Uterus (tissue), 3 donors: ENCODE measurements at regions not wholly inside any gene's neighbourhood (a gene's known extent, or its start where the extent isn't known, plus 50 kb on each side); places are given as distances from the start of the nearest gene placed in this dataset.

Experiments used
- DNase-seq, 2 donors: peaks; one replicate each; pipeline ENCODE4 v3.0.0-alpha.2; 2019 to 2020
- H3K27ac ChIP-seq, 2 donors: fragments of 200-600 bp; sonication (generic); 1 replicate in 1 of 2; 2 replicates in 1 of 2; pipeline ENCODE4 v1.5.1; 2016 to 2018
- H3K27me3 ChIP-seq, 2 donors: fragments of 200-600 bp; sonication (generic); one replicate each; pipeline ENCODE4 v1.5.1; 2018 to 2019; ENCODE audit warnings: control low read depth in 1 of 2
- H3K36me3 ChIP-seq, 2 donors: fragments of 200-600 bp; sonication (generic); one replicate each; pipeline ENCODE4 v1.5.1; 2019; ENCODE audit warnings: control low read depth in 1 of 2
- H3K4me1 ChIP-seq, 2 donors: fragments of 200-600 bp; sonication (generic); one replicate each; pipeline ENCODE4 v1.5.1; 2018 to 2019; ENCODE audit warnings: control low read depth in 1 of 2
- H3K4me3 ChIP-seq, 2 donors: fragments of 200-600 bp; sonication (generic); 1 replicate in 1 of 2; 2 replicates in 1 of 2; pipeline ENCODE4 v1.5.1; 2018 to 2019; ENCODE audit warnings: mild to moderate bottlenecking in 1 of 2
- H3K9me3 ChIP-seq, 2 donors: fragments of 200-600 bp; sonication (generic); one replicate each; pipeline ENCODE4 v1.5.1; 2019; ENCODE audit warnings: control low read depth in 1 of 2
- CTCF ChIP-seq, 4 experiments: fragments of 200-600 bp in 2 of 4; fragments of 450-650 bp in 2 of 4; sonication (generic) in 2 of 4; IDR thresholded peaks; one replicate each; pipeline ENCODE4 v1.5.1; 2016 to 2019; ENCODE audit warnings: antibody characterized with exemption in 4 of 4, mild to moderate bottlenecking in 2 of 4, moderate library complexity in 1 of 4
- POLR2A ChIP-seq, 2 donors: fragments of 450-650 bp; IDR thresholded peaks; one replicate each; pipeline ENCODE4 v1.6.1; 2016; ENCODE audit warnings: antibody characterized with exemption in 2 of 2, mild to moderate bottlenecking in 1 of 2, moderate library complexity in 1 of 2
- intact Hi-C: fragments of 100-400 bp; cut with DNase I; formaldehyde crosslinking; loops from one replicate; pipeline ENCODE4 v1.15.1; 2023; ENCODE audit warnings: low total_unique reads
- donor health status: DM: yes; HTN: yes; CAD: no.

GRCh38 chr4:181821039-181822004 lies 421.9 kb upstream of the TENM3 start:
- intact Hi-C loops: no loop called here
- DNase-seq: no peak
- H3K4me1 ChIP-seq: no peaks in the 10 kb centered on the region
- no peaks in the 10 kb centered on the region for H3K27me3 ChIP-seq
- no peak overlapping the region for H3K4me3 ChIP-seq
- no peaks in the 10 kb centered on the region for H3K36me3 ChIP-seq
- H3K9me3 ChIP-seq: no peaks in the 10 kb centered on the region
- TF ChIP-seq POLR2A (IDR thresholded peaks at IDR 0.05) (no peak), CTCF (IDR thresholded peaks at IDR 0.05) (no peak)
- no peak overlapping the region for H3K27ac ChIP-seq

GRCh38 chr4:181822005-181822375 lies 421.2 kb upstream of the TENM3 start:
- TF ChIP-seq POLR2A (IDR thresholded peaks at IDR 0.05) (no peak), CTCF (IDR thresholded peaks at IDR 0.05) (no peak)
- Histone ChIP-seq H3K27me3 (no peaks in the 10 kb centered on the region), H3K27ac (no peak overlapping the region), H3K36me3 (no peaks in the 10 kb centered on the region), H3K4me3 (no peak overlapping the region), H3K4me1 (no peaks in the 10 kb centered on the region), H3K9me3 (no peaks in the 10 kb centered on the region)
- intact Hi-C loops: no loop called here
- no peak for DNase-seq

- no peak overlapping the region for H3K27ac ChIP-seq
- H3K4me1 ChIP-seq: no peaks in the 10 kb centered on the region
- TF ChIP-seq POLR2A (IDR thresholded peaks at IDR 0.05) (no peak), CTCF (IDR thresholded peaks at IDR 0.05) (no peak)
- intact Hi-C loops: no loop called here
- no peak for DNase-seq
- no peaks in the 10 kb centered on the region for H3K36me3 ChIP-seq
- no peak overlapping the region for H3K4me3 ChIP-seq
- H3K9me3 ChIP-seq: no peaks in the 10 kb centered on the region
- H3K27me3 ChIP-seq: no peaks in the 10 kb centered on the region
Observed at GRCh38 chr4:181823183-181823582, 420.0 kb upstream of the TENM3 start.

- Histone ChIP-seq H3K4me3 (no peak overlapping the region), H3K36me3 (no peaks in the 10 kb centered on the region), H3K4me1 (no peaks in the 10 kb centered on the region), H3K27me3 (no peaks in the 10 kb centered on the region), H3K9me3 (no peaks in the 10 kb centered on the region), H3K27ac (no peak overlapping the region)
- TF ChIP-seq POLR2A (IDR thresholded peaks at IDR 0.05): no peak
- no peak for TF ChIP-seq CTCF (IDR thresholded peaks at IDR 0.05)
- no peak for DNase-seq
- intact Hi-C loops: no loop called here
Observed at GRCh38 chr4:181823645-181824044, 419.6 kb upstream of the TENM3 start.

- Histone ChIP-seq H3K36me3 (no peaks in the 10 kb centered on the region), H3K27me3 (no peaks in the 10 kb centered on the region), H3K4me3 (no peak overlapping the region), H3K27ac (no peak overlapping the region), H3K4me1 (no peaks in the 10 kb centered on the region), H3K9me3 (no peaks in the 10 kb centered on the region)
- TF ChIP-seq CTCF (IDR thresholded peaks at IDR 0.05): no peak
- TF ChIP-seq POLR2A (IDR thresholded peaks at IDR 0.05): no peak
- no peak for DNase-seq
- intact Hi-C loops: no loop called here
Observed at GRCh38 chr4:181825564-181825963, 417.6 kb upstream of the TENM3 start.
